Mammary epithelial cell (primary cell): ENCODE measurements at regions not wholly inside any gene's neighbourhood (a gene's known extent, or its start where the extent isn't known, plus 50 kb on each side); places are given as distances from the start of the nearest gene placed in this dataset.

Source experiments
- CTCF ChIP-seq, 2 donors: IDR thresholded peaks in 1 of 2; conservative IDR thresholded peaks in 1 of 2; 2 replicates each; pipeline ENCODE4 v1.5.1; 2011 to 2012; ENCODE audit warnings: inconsistent platforms in 2 of 2, low read length in 2 of 2, mild to moderate bottlenecking in 2 of 2, control low read depth in 1 of 2, low read depth in 1 of 2; ENCODE audit not compliant: insufficient read depth in 1 of 2; ENCODE audit errors: extremely low read depth in 1 of 2
- EZH2 ChIP-seq: IDR thresholded peaks from 2 replicates; pipeline ENCODE4 v1.6.1; 2012; ENCODE audit warnings: low read length, inconsistent platforms, borderline replicate concordance

- no peak for TF ChIP-seq CTCF (conservative IDR thresholded peaks at IDR 0.05 in 1 of 2, IDR thresholded peaks at IDR 0.05 in 1 of 2; ENCODE audit: extremely low read depth in 1 of 2, insufficient read depth in 1 of 2, low read depth in 1 of 2, low read length in 2 of 2)
- TF ChIP-seq EZH2: no peak
Measured at GRCh38 chr22:47446331-47446730, 683.9 kb downstream of the TBC1D22A start.
